NT2/D1 (cell line): ENCODE measurements at regions not wholly inside any gene's neighbourhood (a gene's known extent, or its start where the extent isn't known, plus 50 kb on each side); places are given as distances from the start of the nearest gene placed in this dataset.

Experiments used
- DNase-seq: peaks from one replicate; pipeline ENCODE4 v3.0.0-alpha.2; 2011; ENCODE audit warnings: low read depth, low spot score
- H3K27me3 ChIP-seq: 2 replicates; pipeline ENCODE4 v1.6.0; 2011; ENCODE audit warnings: mild to moderate bottlenecking; ENCODE audit not compliant: insufficient read length, insufficient read depth
- H3K36me3 ChIP-seq: 2 replicates; pipeline ENCODE4 v1.6.1; 2011; ENCODE audit warnings: mild to moderate bottlenecking, low read length, mixed read lengths; ENCODE audit not compliant: insufficient read depth, insufficient read length
- H3K4me1 ChIP-seq: 2 replicates; pipeline ENCODE4 v1.5.1; 2011; ENCODE audit not compliant: insufficient read depth, insufficient read length
- H3K4me3 ChIP-seq: 2 replicates; pipeline ENCODE4 v1.5.1; 2011; ENCODE audit warnings: low read depth; ENCODE audit not compliant: insufficient read length
- H3K9ac ChIP-seq: 2 replicates; pipeline ENCODE4 v1.6.0; 2011; ENCODE audit warnings: low read depth; ENCODE audit not compliant: insufficient read length
- H3K9me3 ChIP-seq: 2 replicates; pipeline ENCODE4 v1.5.1; 2011; ENCODE audit warnings: mild to moderate bottlenecking, low read length; ENCODE audit not compliant: insufficient read depth
- SUZ12 ChIP-seq: IDR thresholded peaks from 2 replicates; pipeline ENCODE4 v1.6.1; 2011; ENCODE audit not compliant: insufficient read length, insufficient read depth; ENCODE audit errors: extremely low read depth
- YY1 ChIP-seq: IDR thresholded peaks from 2 replicates; pipeline ENCODE4 v1.6.1; 2011; ENCODE audit not compliant: insufficient read length, insufficient read depth
- ZNF274 ChIP-seq: IDR thresholded peaks from 2 replicates; pipeline ENCODE4 v1.6.1; 2011; ENCODE audit warnings: mild to moderate bottlenecking, low read depth, low read length

DNA sequence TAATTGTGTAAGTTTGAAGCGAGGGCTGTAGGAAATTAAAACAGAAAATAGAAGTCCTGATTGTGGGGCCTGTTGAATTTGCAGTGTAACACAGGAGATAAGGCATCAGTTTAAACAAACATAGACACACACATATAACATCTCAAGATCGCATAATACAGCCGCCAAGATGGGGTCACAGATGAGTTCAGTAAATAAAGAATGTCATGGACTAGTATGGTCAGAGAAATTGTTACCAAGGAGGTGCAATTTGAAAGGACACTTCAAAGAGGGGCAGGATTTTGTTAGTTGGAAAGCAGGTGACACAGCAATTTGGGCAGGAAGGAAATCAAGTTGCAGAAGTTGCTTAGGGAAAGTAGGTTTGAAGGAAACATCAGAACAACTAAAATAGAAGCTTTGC lies 450.0 kb downstream of the USP25 start:
- Histone ChIP-seq H3K36me3 (no peaks in the 10 kb centered on the region), H3K4me3 (no peak overlapping the region), H3K4me1 (no peaks in the 10 kb centered on the region), H3K27me3 (no peaks in the 10 kb centered on the region), H3K9me3 (no peaks in the 10 kb centered on the region), H3K9ac (no peak overlapping the region)
- no peak for DNase-seq
- TF ChIP-seq SUZ12 (no peak), ZNF274 (no peak), YY1 (no peak)

GRCh38 chr21:16180614-16181013 lies 450.8 kb downstream of the USP25 start:
- no peaks in the 10 kb centered on the region for H3K36me3 ChIP-seq
- H3K4me1 ChIP-seq: no peaks in the 10 kb centered on the region
- H3K9me3 ChIP-seq: no peaks in the 10 kb centered on the region
- no peak overlapping the region for H3K9ac ChIP-seq
- H3K27me3 ChIP-seq: no peaks in the 10 kb centered on the region
- TF ChIP-seq SUZ12: no peak
- TF ChIP-seq ZNF274: no peak
- TF ChIP-seq YY1: no peak
- no peak overlapping the region for H3K4me3 ChIP-seq
- no peak for DNase-seq

GRCh38 chr21:16181018-16181417 lies 451.2 kb downstream of the USP25 start:
- Histone ChIP-seq H3K4me3 (no peak overlapping the region), H3K9me3 (no peaks in the 10 kb centered on the region), H3K27me3 (no peaks in the 10 kb centered on the region), H3K4me1 (no peaks in the 10 kb centered on the region), H3K36me3 (no peaks in the 10 kb centered on the region), H3K9ac (no peak overlapping the region)
- DNase-seq: no peak
- TF ChIP-seq YY1 (no peak), SUZ12 (no peak), ZNF274 (no peak)

DNA sequence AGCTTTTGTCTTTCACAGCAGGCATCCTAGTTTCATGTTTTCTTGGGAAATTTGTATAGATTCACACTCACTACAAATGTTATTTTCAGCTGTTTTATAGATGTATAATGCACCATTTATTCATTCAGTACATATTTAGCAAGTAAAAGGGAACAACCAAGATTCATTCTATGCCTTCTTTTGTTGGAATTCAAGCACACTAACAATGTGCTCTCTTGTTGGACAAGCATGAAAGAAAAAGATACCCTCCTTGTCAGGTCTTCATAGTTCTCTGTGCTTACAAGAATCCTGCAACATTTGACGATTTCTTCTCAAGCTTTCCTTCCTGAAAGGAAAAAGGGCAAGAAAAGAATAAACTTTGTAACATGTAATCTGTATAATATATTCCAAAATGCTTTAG lies 456.0 kb downstream of the USP25 start:
- H3K9ac ChIP-seq: no peak overlapping the region
- DNase-seq: no peak
- no peak overlapping the region for H3K4me3 ChIP-seq
- H3K4me1 ChIP-seq: no peaks in the 10 kb centered on the region
- TF ChIP-seq ZNF274 (no peak), SUZ12 (no peak), YY1 (no peak)
- no peaks in the 10 kb centered on the region for H3K36me3 ChIP-seq
- no peaks in the 10 kb centered on the region for H3K27me3 ChIP-seq
- H3K9me3 ChIP-seq: peaks cover 5% of the 10 kb centered on the region; the same call in 1 of the 2 replicates

DNA sequence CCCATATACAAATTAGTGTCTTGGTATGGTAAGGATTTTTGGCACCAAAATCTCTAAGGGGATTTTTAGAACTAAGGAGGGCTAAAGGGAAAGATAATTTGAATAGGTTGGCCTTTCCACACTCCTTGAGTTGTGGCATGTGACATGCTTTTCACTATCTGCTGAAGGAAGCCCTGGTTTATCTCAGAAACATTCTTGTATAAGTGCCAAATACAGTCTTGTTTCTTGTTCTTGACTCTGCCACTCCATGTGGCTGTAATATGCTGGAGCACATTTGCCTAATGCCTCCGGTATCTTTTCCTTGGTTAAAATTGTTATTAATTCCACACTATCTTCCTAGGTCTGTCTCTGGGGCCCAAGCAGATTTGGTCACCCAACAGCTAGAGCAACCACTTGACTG lies 457.0 kb downstream of the USP25 start:
- H3K4me3 ChIP-seq: no peak overlapping the region

GRCh38 chr21:16187603-16188301 lies 458.0 kb downstream of the USP25 start:
- Histone ChIP-seq H3K4me3 (no peak overlapping the region), H3K9ac (no peak overlapping the region), H3K27me3 (no peaks in the 10 kb centered on the region), H3K4me1 (no peaks in the 10 kb centered on the region), H3K9me3 (peaks cover 5% of the 10 kb centered on the region; the same call in 1 of the 2 replicates), H3K36me3 (no peaks in the 10 kb centered on the region)
- TF ChIP-seq ZNF274 (no peak), SUZ12 (no peak), YY1 (no peak)
- DNase-seq: no peak

More for the DNA sequence above, 457.0 kb downstream of the USP25 start:
- DNase-seq: no peak
- Histone ChIP-seq H3K36me3 (no peaks in the 10 kb centered on the region), H3K9ac (no peak overlapping the region), H3K4me1 (no peaks in the 10 kb centered on the region), H3K9me3 (peaks cover 5% of the 10 kb centered on the region; the same call in 1 of the 2 replicates), H3K27me3 (no peaks in the 10 kb centered on the region)
- TF ChIP-seq YY1 (no peak), SUZ12 (no peak), ZNF274 (no peak)

- DNase-seq: no peak
- no peaks in the 10 kb centered on the region for H3K27me3 ChIP-seq
- TF ChIP-seq YY1 (no peak), ZNF274 (no peak), SUZ12 (no peak)
- H3K9me3 ChIP-seq: peaks cover 5% of the 10 kb centered on the region; the same call in 1 of the 2 replicates
- H3K36me3 ChIP-seq: no peaks in the 10 kb centered on the region
- no peaks in the 10 kb centered on the region for H3K4me1 ChIP-seq
- H3K9ac ChIP-seq: no peak overlapping the region
- no peak overlapping the region for H3K4me3 ChIP-seq
Observed at GRCh38 chr21:16192902-16193301, 463.1 kb downstream of the USP25 start.

DNA sequence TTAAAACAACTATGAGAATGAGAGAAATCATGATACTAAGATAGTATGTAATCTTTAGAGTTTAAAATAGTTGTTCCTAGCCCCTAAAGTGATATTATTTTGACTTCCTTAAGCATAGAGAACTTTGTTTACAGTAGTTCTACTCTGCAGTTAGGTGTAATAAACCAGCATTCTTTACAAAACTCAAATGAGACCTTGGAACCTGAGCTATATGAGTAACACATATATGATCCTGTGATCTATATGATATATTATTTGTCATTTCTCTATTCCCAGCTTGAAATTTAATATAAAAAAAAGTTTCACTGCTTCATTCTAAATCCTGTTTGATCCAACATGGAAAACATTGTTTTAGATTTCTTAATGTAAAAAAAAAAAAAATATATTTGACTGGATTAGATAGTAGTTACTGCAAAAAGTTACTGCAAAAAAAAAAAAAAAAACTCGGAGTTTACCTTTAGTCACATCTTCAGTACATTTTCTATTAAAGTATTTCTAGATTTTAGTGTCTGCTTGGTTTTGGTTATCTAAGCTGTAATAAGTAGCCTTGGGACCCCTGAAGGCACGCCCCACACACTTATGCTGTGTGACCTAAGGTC lies 463.8 kb downstream of the USP25 start:
- no peak overlapping the region for H3K4me3 ChIP-seq
- H3K4me1 ChIP-seq: no peaks in the 10 kb centered on the region
- H3K9me3 ChIP-seq: peaks cover 5% of the 10 kb centered on the region; the same call in 1 of the 2 replicates
- no peak for DNase-seq
- H3K9ac ChIP-seq: no peak overlapping the region
- no peaks in the 10 kb centered on the region for H3K36me3 ChIP-seq
- H3K27me3 ChIP-seq: no peaks in the 10 kb centered on the region
- TF ChIP-seq SUZ12 (no peak), YY1 (no peak), ZNF274 (no peak)
